ENCODE measurements at regions not wholly inside any gene's neighbourhood (a gene's known extent, or its start where the extent isn't known, plus 50 kb on each side); places are given as distances from the start of the nearest gene placed in this dataset.

DNA sequence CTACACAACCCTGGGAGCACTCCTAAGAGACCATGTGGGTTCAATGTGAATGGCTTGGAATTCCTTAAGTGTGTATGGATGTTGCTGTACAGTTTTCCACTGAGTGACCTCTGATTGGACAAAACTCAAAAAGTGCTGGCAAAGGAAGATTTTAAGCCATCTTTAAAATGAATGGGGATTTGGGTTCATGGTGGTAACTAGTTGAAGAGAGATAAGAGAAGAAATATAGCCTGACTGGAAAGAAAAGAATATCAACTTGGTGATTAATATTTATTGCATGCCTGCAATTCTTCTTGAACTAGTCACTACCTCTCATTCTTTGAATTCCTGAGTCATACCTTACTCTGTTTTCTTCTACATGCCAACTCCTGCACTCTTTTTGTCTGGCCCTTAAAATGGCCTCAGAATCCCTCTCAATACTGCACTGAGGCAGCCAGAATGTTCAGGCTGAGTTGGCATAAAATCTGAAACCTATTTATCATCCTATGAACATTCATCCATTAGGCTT, 124.7 kb downstream of the RPL22L1 start:
- no peak overlapping the region for H3K4me3 ChIP-seq (ENCODE audit: control insufficient read depth in 2 of 3, extremely low read depth in 1 of 3, insufficient read depth in 2 of 3, low read depth in 1 of 3, low read length in 3 of 3)
- H2AFZ ChIP-seq (ENCODE audit: control insufficient read depth, low read length): no peak overlapping the region
- no peak for DNase-seq (ENCODE audit: low read depth, low spot score)
- FAIRE-seq: peak; percentile 90
- no peaks in the 10 kb centered on the region for H3K36me3 ChIP-seq (ENCODE audit: control insufficient read depth in 2 of 2, extremely low read depth in 1 of 2, insufficient read depth in 2 of 2, low read length in 2 of 2)
- H3K27me3 ChIP-seq (ENCODE audit: control insufficient read depth, extremely low read depth, insufficient read depth, low read length): no peaks in the 10 kb centered on the region
- H3K27ac ChIP-seq (ENCODE audit: control insufficient read depth, insufficient read depth, low read length): peak overlapping the region; percentile 47
- H3K9me1 ChIP-seq (ENCODE audit: control insufficient read depth, extremely low read depth, insufficient read depth, low read length): no peaks in the 10 kb centered on the region
- H3K4me1 ChIP-seq (ENCODE audit: control insufficient read depth, extremely low read depth, insufficient read depth, low read length): peaks cover 58% of the 10 kb centered on the region
- no peaks in the 10 kb centered on the region for H3K9me3 ChIP-seq (ENCODE audit: control insufficient read depth, low read depth, low read length)
- no peaks in the 10 kb centered on the region for H4K20me1 ChIP-seq (ENCODE audit: control insufficient read depth, extremely low read depth, insufficient read depth, low read length)
- H3K4me2 ChIP-seq (ENCODE audit: control insufficient read depth, extremely low read depth, insufficient read depth, low read depth, low read length): peak overlapping the region; percentile 22
- no peak for TF ChIP-seq EZH2 (IDR thresholded peaks at IDR 0.05; ENCODE audit: low read length)
- TF ChIP-seq, protein P1, sequence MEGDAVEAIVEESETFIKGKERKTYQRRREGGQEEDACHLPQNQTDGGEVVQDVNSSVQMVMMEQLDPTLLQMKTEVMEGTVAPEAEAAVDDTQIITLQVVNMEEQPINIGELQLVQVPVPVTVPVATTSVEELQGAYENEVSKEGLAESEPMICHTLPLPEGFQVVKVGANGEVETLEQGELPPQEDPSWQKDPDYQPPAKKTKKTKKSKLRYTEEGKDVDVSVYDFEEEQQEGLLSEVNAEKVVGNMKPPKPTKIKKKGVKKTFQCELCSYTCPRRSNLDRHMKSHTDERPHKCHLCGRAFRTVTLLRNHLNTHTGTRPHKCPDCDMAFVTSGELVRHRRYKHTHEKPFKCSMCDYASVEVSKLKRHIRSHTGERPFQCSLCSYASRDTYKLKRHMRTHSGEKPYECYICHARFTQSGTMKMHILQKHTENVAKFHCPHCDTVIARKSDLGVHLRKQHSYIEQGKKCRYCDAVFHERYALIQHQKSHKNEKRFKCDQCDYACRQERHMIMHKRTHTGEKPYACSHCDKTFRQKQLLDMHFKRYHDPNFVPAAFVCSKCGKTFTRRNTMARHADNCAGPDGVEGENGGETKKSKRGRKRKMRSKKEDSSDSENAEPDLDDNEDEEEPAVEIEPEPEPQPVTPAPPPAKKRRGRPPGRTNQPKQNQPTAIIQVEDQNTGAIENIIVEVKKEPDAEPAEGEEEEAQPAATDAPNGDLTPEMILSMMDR (optimal IDR thresholded peaks at IDR 0.05 in 1 of 3, IDR thresholded peaks at IDR 0.05 in 1 of 3, conservative IDR thresholded peaks at IDR 0.05 in 1 of 3; ENCODE audit: extremely low read depth in 1 of 3, insufficient read depth in 2 of 3, low read length in 3 of 3): no peak
- no peak overlapping the region for H3K9ac ChIP-seq (ENCODE audit: control insufficient read depth, extremely low read depth, insufficient read depth, low read length)
- H3K79me2 ChIP-seq (ENCODE audit: control insufficient read depth, insufficient read depth, low read length): no peaks in the 10 kb centered on the region
- dilution Hi-C loops (cut with MboI; ENCODE audit: extremely low pct_ligation_motif_present, low sequenced_read_pairs): no loop called here

GRCh38 chr3:170741756-170742529, 128.1 kb downstream of the RPL22L1 start:
- DNase-seq (ENCODE audit: low read depth, low spot score) (no peak), FAIRE-seq (peak; percentile 76)
- Histone ChIP-seq H3K79me2 (ENCODE audit: control insufficient read depth, insufficient read depth, low read length) (no peaks in the 10 kb centered on the region), H3K36me3 (ENCODE audit: control insufficient read depth in 2 of 2, extremely low read depth in 1 of 2, insufficient read depth in 2 of 2, low read length in 2 of 2) (no peaks in the 10 kb centered on the region), H3K27ac (ENCODE audit: control insufficient read depth, insufficient read depth, low read length) (peak overlapping the region; percentile 79), H2AFZ (ENCODE audit: control insufficient read depth, low read length) (no peak overlapping the region), H3K4me1 (ENCODE audit: control insufficient read depth, extremely low read depth, insufficient read depth, low read length) (peaks cover 64% of the 10 kb centered on the region), H3K27me3 (ENCODE audit: control insufficient read depth, extremely low read depth, insufficient read depth, low read length) (no peaks in the 10 kb centered on the region), H4K20me1 (ENCODE audit: control insufficient read depth, extremely low read depth, insufficient read depth, low read length) (no peaks in the 10 kb centered on the region), H3K4me2 (ENCODE audit: control insufficient read depth, extremely low read depth, insufficient read depth, low read depth, low read length) (peak overlapping the region; percentile 78), H3K9ac (ENCODE audit: control insufficient read depth, extremely low read depth, insufficient read depth, low read length) (peak overlapping the region; percentile 61), H3K9me3 (ENCODE audit: control insufficient read depth, low read depth, low read length) (no peaks in the 10 kb centered on the region), H3K4me3 (ENCODE audit: control insufficient read depth in 2 of 3, extremely low read depth in 1 of 3, insufficient read depth in 2 of 3, low read depth in 1 of 3, low read length in 3 of 3) (no peak overlapping the region), H3K9me1 (ENCODE audit: control insufficient read depth, extremely low read depth, insufficient read depth, low read length) (no peaks in the 10 kb centered on the region)
- TF ChIP-seq, protein P1 (optimal IDR thresholded peaks at IDR 0.05 in 1 of 3, IDR thresholded peaks at IDR 0.05 in 1 of 3, conservative IDR thresholded peaks at IDR 0.05 in 1 of 3; ENCODE audit: extremely low read depth in 1 of 3, insufficient read depth in 2 of 3, low read length in 3 of 3): no peak
- TF ChIP-seq EZH2 (IDR thresholded peaks at IDR 0.05; ENCODE audit: low read length): no peak
- dilution Hi-C loops (cut with MboI; ENCODE audit: extremely low pct_ligation_motif_present, low sequenced_read_pairs): no loop called here
